ENCODE measurements at regions not wholly inside any gene's neighbourhood (a gene's known extent, or its start where the extent isn't known, plus 50 kb on each side); places are given as distances from the start of the nearest gene placed in this dataset.

DNA sequence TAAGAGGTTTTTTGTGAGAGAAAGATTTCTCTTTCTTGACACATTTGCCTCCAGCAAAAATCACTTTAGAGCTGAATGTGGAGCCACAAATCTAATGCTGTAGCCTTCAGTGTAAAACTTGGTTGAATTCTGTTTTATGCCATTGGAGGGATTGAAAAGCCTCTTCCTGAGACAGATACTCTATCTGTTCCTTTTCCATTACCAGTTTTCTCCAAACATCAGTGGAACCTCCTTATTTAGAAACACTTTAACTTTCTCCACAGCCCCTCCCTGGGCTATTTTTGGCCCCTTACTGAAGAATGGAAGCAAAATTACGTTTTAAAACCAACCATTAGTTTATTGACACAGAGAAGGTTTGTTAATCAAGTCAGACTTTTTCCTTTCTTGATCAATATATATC is 155.3 kb downstream of the PJA2 start:
- no peak overlapping the region for H3K23ac ChIP-seq (ENCODE audit: low read depth, low read length)
- POLR2A ChIA-PET (ENCODE audit: unreplicated experiment) = no interaction called here
- H2AK9ac ChIP-seq (replicated peaks; ENCODE audit: low read depth, low read length, poor library complexity) = no peak overlapping the region
- no peaks in the 10 kb centered on the region for H3K9me3 ChIP-seq (ENCODE audit: control insufficient read depth, insufficient read depth, low read length)
- H3K27ac ChIP-seq (ENCODE audit: insufficient read depth, low read length) = no peak overlapping the region
- no CpG with 5 or more reads among the region's 1 CpG for WGBS, 2 experiments (ENCODE audit: extremely low coverage in 2 of 2, insufficient read length in 1 of 2)
- H4K91ac ChIP-seq (ENCODE audit: insufficient read depth, low read depth, low read length) = no peak overlapping the region
- no peak overlapping the region for H2BK15ac ChIP-seq (ENCODE audit: low read depth, low read length)
- H2AFZ ChIP-seq (replicated peaks; ENCODE audit: low read length, poor library complexity) = no peak overlapping the region
- no peaks in the 10 kb centered on the region for H3K9me1 ChIP-seq (ENCODE audit: insufficient read depth, low read length)
- no peaks in the 10 kb centered on the region for H4K20me1 ChIP-seq (ENCODE audit: insufficient read depth, low read length)
- no peak overlapping the region for H2BK120ac ChIP-seq (ENCODE audit: low read depth, low read length)
- H3K14ac ChIP-seq (replicated peaks; ENCODE audit: low read depth, low read length) = no peak overlapping the region
- H2BK5ac ChIP-seq (ENCODE audit: low read depth, low read length, poor library complexity, severe bottlenecking) = no peak overlapping the region
- no peaks in the 10 kb centered on the region for H3K27me3 ChIP-seq (ENCODE audit: control insufficient read depth, insufficient read depth, low read length)
- no peak overlapping the region for H2BK20ac ChIP-seq (ENCODE audit: low read depth, low read length)
- H2AK5ac ChIP-seq (ENCODE audit: low read depth, low read length) = no peak overlapping the region
- TF ChIP-seq RFX5 (IDR thresholded peaks at IDR 0.05; ENCODE audit: low read depth, low read length) (no peak), MXI1 (IDR thresholded peaks at IDR 0.05; ENCODE audit: borderline replicate concordance, low read depth, low read length) (no peak), SMC3 (IDR thresholded peaks at IDR 0.05; ENCODE audit: low read depth, low read length) (no peak), FOS (IDR thresholded peaks at IDR 0.05; ENCODE audit: low read depth, low read length) (no peak), RAD21 (IDR thresholded peaks at IDR 0.05; ENCODE audit: low read length) (no peak), RCOR1 (IDR thresholded peaks at IDR 0.05; ENCODE audit: insufficient replicate concordance, low read length) (no peak), POLR2A (IDR thresholded peaks at IDR 0.05; ENCODE audit: low read depth, low read length) (no peak), CHD1 (IDR thresholded peaks at IDR 0.05; ENCODE audit: low read depth, low read length) (no peak), CEBPB (IDR thresholded peaks at IDR 0.05; ENCODE audit: low read depth, low read length) (no peak), NFE2L2 (IDR thresholded peaks at IDR 0.05; ENCODE audit: low read depth, low read length) (no peak), MAZ (IDR thresholded peaks at IDR 0.05; ENCODE audit: borderline replicate concordance, low read depth, low read length) (no peak), BHLHE40 (IDR thresholded peaks at IDR 0.05; ENCODE audit: low read depth, low read length) (no peak), MAFK (IDR thresholded peaks at IDR 0.05; ENCODE audit: low read depth, low read length) (no peak)
- TF ChIP-seq, protein P1, sequence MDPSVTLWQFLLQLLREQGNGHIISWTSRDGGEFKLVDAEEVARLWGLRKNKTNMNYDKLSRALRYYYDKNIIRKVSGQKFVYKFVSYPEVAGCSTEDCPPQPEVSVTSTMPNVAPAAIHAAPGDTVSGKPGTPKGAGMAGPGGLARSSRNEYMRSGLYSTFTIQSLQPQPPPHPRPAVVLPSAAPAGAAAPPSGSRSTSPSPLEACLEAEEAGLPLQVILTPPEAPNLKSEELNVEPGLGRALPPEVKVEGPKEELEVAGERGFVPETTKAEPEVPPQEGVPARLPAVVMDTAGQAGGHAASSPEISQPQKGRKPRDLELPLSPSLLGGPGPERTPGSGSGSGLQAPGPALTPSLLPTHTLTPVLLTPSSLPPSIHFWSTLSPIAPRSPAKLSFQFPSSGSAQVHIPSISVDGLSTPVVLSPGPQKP (IDR thresholded peaks at IDR 0.05; ENCODE audit: borderline replicate concordance, low read depth, low read length) = no peak
- TF ChIP-seq, protein P2, sequence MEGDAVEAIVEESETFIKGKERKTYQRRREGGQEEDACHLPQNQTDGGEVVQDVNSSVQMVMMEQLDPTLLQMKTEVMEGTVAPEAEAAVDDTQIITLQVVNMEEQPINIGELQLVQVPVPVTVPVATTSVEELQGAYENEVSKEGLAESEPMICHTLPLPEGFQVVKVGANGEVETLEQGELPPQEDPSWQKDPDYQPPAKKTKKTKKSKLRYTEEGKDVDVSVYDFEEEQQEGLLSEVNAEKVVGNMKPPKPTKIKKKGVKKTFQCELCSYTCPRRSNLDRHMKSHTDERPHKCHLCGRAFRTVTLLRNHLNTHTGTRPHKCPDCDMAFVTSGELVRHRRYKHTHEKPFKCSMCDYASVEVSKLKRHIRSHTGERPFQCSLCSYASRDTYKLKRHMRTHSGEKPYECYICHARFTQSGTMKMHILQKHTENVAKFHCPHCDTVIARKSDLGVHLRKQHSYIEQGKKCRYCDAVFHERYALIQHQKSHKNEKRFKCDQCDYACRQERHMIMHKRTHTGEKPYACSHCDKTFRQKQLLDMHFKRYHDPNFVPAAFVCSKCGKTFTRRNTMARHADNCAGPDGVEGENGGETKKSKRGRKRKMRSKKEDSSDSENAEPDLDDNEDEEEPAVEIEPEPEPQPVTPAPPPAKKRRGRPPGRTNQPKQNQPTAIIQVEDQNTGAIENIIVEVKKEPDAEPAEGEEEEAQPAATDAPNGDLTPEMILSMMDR (conservative IDR thresholded peaks at IDR 0.05; ENCODE audit: low read depth, low read length) = no peak
- TF ChIP-seq, protein P3, sequence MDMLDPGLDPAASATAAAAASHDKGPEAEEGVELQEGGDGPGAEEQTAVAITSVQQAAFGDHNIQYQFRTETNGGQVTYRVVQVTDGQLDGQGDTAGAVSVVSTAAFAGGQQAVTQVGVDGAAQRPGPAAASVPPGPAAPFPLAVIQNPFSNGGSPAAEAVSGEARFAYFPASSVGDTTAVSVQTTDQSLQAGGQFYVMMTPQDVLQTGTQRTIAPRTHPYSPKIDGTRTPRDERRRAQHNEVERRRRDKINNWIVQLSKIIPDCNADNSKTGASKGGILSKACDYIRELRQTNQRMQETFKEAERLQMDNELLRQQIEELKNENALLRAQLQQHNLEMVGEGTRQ (IDR thresholded peaks at IDR 0.05; ENCODE audit: low read depth, low read length) = no peak
- no peak overlapping the region for H3K4me2 ChIP-seq (ENCODE audit: low read depth, low read length)
- H3K36me3 ChIP-seq (ENCODE audit: control insufficient read depth, insufficient read depth, low read length) = no peaks in the 10 kb centered on the region
- H4K5ac ChIP-seq (ENCODE audit: low read depth, low read length) = no peak overlapping the region
- H3K79me1 ChIP-seq (ENCODE audit: low read depth in 1 of 2, low read length in 2 of 2) = no peaks in the 10 kb centered on the region
- H3K4me3 ChIP-seq (ENCODE audit: insufficient read depth, low read depth, low read length) = no peak overlapping the region
- no peak overlapping the region for H3K56ac ChIP-seq (ENCODE audit: extremely low read depth, insufficient read depth, low read length)
- DNase-seq (no peak), ATAC-seq (ENCODE audit: low read depth) (no peak)
- no peak overlapping the region for H3K9ac ChIP-seq (ENCODE audit: low read depth, low read length)
- no peak overlapping the region for H3K18ac ChIP-seq (ENCODE audit: low read depth, low read length)
- dilution Hi-C loops (cut with HindIII; ENCODE audit: low sequenced_read_pairs, unreplicated experiment) (no loop called here), intact Hi-C loops (cut with micrococcal nuclease) (no loop called here), in situ Hi-C loops (cut with MboI; ENCODE audit: low sequenced_read_pairs) (no loop called here)
- CTCF ChIA-PET = no interaction called here
- no TSS peak for BruUV-seq (replicated peaks)
- no peak overlapping the region for H4K8ac ChIP-seq (ENCODE audit: low read depth in 2 of 2, low read length in 2 of 2)
- no peaks in the 10 kb centered on the region for H3K4me1 ChIP-seq (ENCODE audit: control insufficient read depth, insufficient read depth, low read length)
- H3K4ac ChIP-seq (ENCODE audit: low read depth, low read length) = no peak overlapping the region

Measured in IMR-90 (cell line).